ENCODE measurements at regions not wholly inside any gene's neighbourhood (a gene's known extent, or its start where the extent isn't known, plus 50 kb on each side); places are given as distances from the start of the nearest gene placed in this dataset.

GRCh38 chr11:115591380-115591779 lies 87.2 kb upstream of the CADM1 start:
- no peak for DNase-seq (ENCODE audit: extremely low spot score)
- TF ChIP-seq, protein P1, sequence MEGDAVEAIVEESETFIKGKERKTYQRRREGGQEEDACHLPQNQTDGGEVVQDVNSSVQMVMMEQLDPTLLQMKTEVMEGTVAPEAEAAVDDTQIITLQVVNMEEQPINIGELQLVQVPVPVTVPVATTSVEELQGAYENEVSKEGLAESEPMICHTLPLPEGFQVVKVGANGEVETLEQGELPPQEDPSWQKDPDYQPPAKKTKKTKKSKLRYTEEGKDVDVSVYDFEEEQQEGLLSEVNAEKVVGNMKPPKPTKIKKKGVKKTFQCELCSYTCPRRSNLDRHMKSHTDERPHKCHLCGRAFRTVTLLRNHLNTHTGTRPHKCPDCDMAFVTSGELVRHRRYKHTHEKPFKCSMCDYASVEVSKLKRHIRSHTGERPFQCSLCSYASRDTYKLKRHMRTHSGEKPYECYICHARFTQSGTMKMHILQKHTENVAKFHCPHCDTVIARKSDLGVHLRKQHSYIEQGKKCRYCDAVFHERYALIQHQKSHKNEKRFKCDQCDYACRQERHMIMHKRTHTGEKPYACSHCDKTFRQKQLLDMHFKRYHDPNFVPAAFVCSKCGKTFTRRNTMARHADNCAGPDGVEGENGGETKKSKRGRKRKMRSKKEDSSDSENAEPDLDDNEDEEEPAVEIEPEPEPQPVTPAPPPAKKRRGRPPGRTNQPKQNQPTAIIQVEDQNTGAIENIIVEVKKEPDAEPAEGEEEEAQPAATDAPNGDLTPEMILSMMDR (IDR thresholded peaks at IDR 0.05; ENCODE audit: control extremely low read depth, extremely low read depth, low read depth, missing control alignments): no peak
- ChIA-PET POLR2A (no interaction called here), CTCF (no interaction called here)

DNA sequence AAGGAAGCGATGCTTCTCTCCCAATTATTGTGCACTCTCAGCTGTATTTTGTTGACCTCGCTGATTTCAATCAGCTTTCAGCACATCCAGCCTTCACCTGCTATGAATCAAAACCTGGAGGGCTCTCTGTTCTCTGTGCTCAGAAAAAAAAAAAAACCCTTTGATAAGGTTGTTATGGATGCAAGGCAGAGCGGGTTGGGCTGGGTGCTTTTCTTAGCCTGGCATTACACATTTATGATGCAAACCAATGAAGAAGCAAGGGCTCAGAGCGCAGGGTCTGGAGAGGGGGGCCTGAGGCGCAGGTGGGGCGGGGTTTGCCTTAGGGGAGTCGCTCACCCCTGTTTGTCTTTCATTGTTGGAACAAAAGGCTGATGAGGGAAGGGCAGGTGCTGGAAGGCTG lies 86.0 kb upstream of the CADM1 start:
- ChIA-PET CTCF (no interaction called here), POLR2A (no interaction called here)
- TF ChIP-seq, protein P1 (IDR thresholded peaks at IDR 0.05; ENCODE audit: control extremely low read depth, extremely low read depth, low read depth, missing control alignments): no peak
- DNase-seq (ENCODE audit: extremely low spot score): no peak

DNA sequence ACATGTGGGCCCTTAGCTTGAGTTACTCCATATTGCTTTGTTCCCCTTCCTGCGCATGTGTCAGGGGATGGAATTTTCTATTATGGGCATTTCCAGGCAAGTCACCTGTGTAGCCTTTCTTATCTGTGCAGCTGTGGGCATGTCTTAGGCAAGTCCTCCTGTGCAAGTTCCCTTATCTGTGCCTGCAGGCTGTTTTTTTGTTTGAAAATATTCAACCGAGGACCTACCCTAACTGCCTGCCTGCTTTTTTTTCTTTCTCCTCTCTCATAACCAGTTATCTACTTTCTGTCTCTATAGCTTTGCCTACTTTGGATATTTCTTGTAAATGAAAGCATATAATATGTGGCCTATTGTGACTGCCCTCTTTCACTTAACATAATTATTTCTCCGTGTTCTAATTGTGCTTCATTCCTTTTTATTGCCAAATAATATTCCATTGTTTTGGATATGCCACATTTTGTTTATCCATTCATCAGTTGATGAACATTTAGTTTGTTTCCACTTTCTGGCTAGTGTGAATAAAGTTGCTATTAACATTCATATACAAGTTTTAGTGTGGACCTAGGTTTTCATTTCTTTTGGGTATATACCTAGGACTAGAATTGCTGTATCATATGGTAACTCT lies 83.6 kb upstream of the CADM1 start:
- ChIA-PET CTCF (no interaction called here), POLR2A (no interaction called here)
- TF ChIP-seq, protein P1 (IDR thresholded peaks at IDR 0.05; ENCODE audit: control extremely low read depth, extremely low read depth, low read depth, missing control alignments): no peak
- DNase-seq (ENCODE audit: extremely low spot score): no peak

DNA sequence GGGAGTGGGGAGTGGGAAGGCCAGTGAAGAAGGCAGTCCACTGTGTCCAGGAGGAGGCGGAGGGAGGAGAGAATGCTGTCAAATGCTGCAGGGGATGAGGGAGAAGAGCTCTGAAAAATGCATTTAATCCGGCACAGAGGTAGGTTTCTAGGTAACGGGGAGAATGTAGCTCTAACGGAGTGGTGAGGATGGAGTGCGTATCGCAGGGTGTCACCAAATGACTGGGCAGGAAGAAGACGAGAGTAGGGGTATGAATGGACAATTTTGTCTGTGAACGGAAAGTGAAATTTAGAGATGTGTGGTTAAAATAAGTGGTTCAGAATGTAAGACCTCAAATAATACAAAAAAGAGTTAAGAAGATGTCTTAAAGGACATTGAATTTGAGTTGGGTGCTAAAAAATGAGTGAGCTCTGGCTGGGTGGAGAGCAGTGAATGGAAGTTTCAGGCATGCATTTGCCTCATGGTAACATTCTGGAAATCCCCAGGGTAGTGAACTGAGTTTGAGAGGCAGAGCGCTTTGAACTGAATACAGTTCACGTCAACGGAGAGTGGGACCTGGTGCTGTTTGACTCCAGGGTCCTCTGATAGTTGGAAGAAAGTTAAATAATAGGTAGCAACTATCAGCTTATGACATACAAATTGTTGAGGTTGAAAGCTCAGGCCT lies 81.3 kb upstream of the CADM1 start:
- ChIA-PET POLR2A (no interaction called here), CTCF (no interaction called here)
- TF ChIP-seq, protein P1 (IDR thresholded peaks at IDR 0.05; ENCODE audit: control extremely low read depth, extremely low read depth, low read depth, missing control alignments): no peak
- peak; percentile 72 for DNase-seq (ENCODE audit: extremely low spot score)

DNA sequence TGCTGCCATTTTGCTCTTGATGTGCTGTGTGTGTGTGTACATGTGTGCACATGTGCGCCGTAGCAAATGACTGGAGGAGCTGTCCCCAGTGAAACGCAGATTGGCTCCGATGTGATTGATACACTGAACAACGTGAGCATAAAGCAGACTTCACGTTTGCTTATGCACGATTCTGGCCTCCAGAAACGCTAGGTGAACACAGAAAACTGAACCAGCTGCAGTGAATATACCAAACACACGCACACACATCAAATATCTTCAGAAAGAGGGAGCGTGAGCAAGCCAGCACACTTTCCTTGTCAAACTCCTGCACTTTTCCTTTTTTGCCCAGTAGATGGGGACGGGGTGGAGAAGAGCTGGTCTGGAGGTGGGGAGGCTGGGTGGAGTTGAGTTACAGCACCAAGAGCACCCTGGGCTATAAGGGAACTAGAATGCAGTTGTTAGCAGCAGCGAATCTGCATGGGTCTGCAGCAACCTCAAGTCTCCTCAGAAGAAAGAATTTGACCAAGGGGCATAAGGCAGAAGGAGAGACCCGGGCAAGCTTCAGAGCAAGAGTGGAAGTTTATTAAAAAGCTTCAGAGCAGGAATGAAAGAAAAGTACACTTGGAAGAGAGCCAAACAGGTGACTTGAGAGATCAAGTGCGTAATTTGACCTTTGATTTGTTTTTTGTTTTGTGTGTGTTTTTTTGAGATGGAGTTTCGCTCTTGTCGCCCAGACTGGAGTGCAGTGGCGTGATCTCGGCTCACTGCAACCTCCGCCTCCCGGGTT lies 77.8 kb upstream of the CADM1 start:
- POLR2A ChIA-PET: no interaction called here
- DNase-seq (ENCODE audit: extremely low spot score): no peak
- CTCF ChIA-PET: no interaction called here
- TF ChIP-seq, protein P1 (IDR thresholded peaks at IDR 0.05; ENCODE audit: control extremely low read depth, extremely low read depth, low read depth, missing control alignments): no peak

GRCh38 chr11:115580927-115581680 lies 76.9 kb upstream of the CADM1 start:
- no peak for DNase-seq (ENCODE audit: extremely low spot score)
- ChIA-PET CTCF (no interaction called here), POLR2A (no interaction called here)
- TF ChIP-seq, protein P1 (IDR thresholded peaks at IDR 0.05; ENCODE audit: control extremely low read depth, extremely low read depth, low read depth, missing control alignments): no peak

Measured in GM10248 (cell line).